ENCODE measurements at regions not wholly inside any gene's neighbourhood (a gene's known extent, or its start where the extent isn't known, plus 50 kb on each side); places are given as distances from the start of the nearest gene placed in this dataset.

- in situ Hi-C loops (cut with MboI; ENCODE audit: low pct_unique_long_range_greater_than_20kb, low sequenced_read_pairs, unreplicated experiment): no loop called here
- no peak for DNase-seq (ENCODE audit: low spot score)
- no peak for TF ChIP-seq CTCF (IDR thresholded peaks at IDR 0.05; ENCODE audit: extremely low read depth, insufficient read depth, missing control alignments)
These were observed 73.7 kb upstream of the MED9 start for GRCh38 chr17:17403065-17403464.

- in situ Hi-C loops (cut with MboI; ENCODE audit: low pct_unique_long_range_greater_than_20kb, low sequenced_read_pairs, unreplicated experiment): no loop called here
- DNase-seq (ENCODE audit: low spot score): no peak
- no peak for TF ChIP-seq CTCF (IDR thresholded peaks at IDR 0.05; ENCODE audit: extremely low read depth, insufficient read depth, missing control alignments)
These were observed 72.8 kb upstream of the MED9 start for GRCh38 chr17:17403899-17404576.

- no peak for DNase-seq (ENCODE audit: low spot score)
- TF ChIP-seq CTCF (IDR thresholded peaks at IDR 0.05; ENCODE audit: extremely low read depth, insufficient read depth, missing control alignments): no peak
- in situ Hi-C loops (cut with MboI; ENCODE audit: low pct_unique_long_range_greater_than_20kb, low sequenced_read_pairs, unreplicated experiment): no loop called here
These were observed 71.1 kb upstream of the MED9 start for GRCh38 chr17:17405673-17406072.

GRCh38 chr17:17406225-17406624 is 70.6 kb upstream of the MED9 start:
- no peak for DNase-seq (ENCODE audit: low spot score)
- in situ Hi-C loops (cut with MboI; ENCODE audit: low pct_unique_long_range_greater_than_20kb, low sequenced_read_pairs, unreplicated experiment): no loop called here
- TF ChIP-seq CTCF (IDR thresholded peaks at IDR 0.05; ENCODE audit: extremely low read depth, insufficient read depth, missing control alignments): no peak

- no peak for DNase-seq (ENCODE audit: low spot score)
- no peak for TF ChIP-seq CTCF (IDR thresholded peaks at IDR 0.05; ENCODE audit: extremely low read depth, insufficient read depth, missing control alignments)
- in situ Hi-C loops (cut with MboI; ENCODE audit: low pct_unique_long_range_greater_than_20kb, low sequenced_read_pairs, unreplicated experiment): no loop called here
These were observed 68.5 kb upstream of the MED9 start for GRCh38 chr17:17408236-17408794.

- DNase-seq (ENCODE audit: low spot score): no peak
- no peak for TF ChIP-seq CTCF (IDR thresholded peaks at IDR 0.05; ENCODE audit: extremely low read depth, insufficient read depth, missing control alignments)
- in situ Hi-C loops (cut with MboI; ENCODE audit: low pct_unique_long_range_greater_than_20kb, low sequenced_read_pairs, unreplicated experiment): no loop called here
These were observed 66.4 kb upstream of the MED9 start for GRCh38 chr17:17410357-17410756.

Measured in GM13977 (cell line).